ENCODE measurements at regions not wholly inside any gene's neighbourhood (a gene's known extent, or its start where the extent isn't known, plus 50 kb on each side); places are given as distances from the start of the nearest gene placed in this dataset.

DNA sequence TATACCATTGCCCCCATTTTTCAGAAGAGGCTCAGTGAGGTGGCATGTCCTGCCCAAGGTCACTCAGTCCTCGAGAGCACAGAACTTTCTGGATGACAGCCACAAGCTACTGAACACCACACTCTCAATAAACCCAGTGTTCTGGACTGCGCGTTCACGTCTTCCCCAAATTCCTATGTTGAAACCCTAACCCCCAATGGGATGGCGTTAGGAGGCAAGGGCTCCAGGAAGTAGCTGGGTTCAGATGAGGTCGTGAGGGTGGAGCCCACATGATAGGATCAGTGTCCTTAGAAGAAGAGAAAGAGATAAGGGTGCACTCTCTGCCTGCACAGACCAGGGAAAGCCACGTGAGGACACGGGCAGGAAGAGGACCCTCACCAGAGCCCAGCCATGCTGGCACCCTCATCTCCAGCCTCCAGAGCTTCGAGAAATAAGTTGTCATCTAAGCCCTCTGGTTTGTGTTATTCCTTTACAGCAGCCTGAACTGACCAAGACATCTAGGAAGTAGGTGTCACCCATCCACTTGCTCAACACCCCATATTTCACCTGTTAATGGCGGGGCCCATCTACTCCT, 324.0 kb downstream of the UACA start:
- no peaks in the 10 kb centered on the region for H3K36me3 ChIP-seq
- H3K27me3 ChIP-seq, result no peaks in the 10 kb centered on the region
- intact Hi-C loops (cut with DNase I; ENCODE audit: low total_unique reads) (no loop called here), in situ Hi-C loops (cut with MboI; ENCODE audit: low pct_ligation_motif_present in 1 of 4, low pct_unique_long_range_greater_than_20kb in 1 of 4, low sequenced_read_pairs in 3 of 4) (no loop called here)
- no peak for DNase-seq
- no peaks in the 10 kb centered on the region for H3K9me3 ChIP-seq
- no peak overlapping the region for H3K27ac ChIP-seq
- peaks cover 0 to 5% (median 0%) of the 10 kb centered on the region in 4 donors for H3K4me1 ChIP-seq
- TF ChIP-seq, protein P1, sequence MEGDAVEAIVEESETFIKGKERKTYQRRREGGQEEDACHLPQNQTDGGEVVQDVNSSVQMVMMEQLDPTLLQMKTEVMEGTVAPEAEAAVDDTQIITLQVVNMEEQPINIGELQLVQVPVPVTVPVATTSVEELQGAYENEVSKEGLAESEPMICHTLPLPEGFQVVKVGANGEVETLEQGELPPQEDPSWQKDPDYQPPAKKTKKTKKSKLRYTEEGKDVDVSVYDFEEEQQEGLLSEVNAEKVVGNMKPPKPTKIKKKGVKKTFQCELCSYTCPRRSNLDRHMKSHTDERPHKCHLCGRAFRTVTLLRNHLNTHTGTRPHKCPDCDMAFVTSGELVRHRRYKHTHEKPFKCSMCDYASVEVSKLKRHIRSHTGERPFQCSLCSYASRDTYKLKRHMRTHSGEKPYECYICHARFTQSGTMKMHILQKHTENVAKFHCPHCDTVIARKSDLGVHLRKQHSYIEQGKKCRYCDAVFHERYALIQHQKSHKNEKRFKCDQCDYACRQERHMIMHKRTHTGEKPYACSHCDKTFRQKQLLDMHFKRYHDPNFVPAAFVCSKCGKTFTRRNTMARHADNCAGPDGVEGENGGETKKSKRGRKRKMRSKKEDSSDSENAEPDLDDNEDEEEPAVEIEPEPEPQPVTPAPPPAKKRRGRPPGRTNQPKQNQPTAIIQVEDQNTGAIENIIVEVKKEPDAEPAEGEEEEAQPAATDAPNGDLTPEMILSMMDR (IDR thresholded peaks at IDR 0.05), result no peak
- TF ChIP-seq EP300 (IDR thresholded peaks at IDR 0.05; ENCODE audit: low read depth) (no peak), POLR2AphosphoS5 (IDR thresholded peaks at IDR 0.05) (no peak), POLR2A (IDR thresholded peaks at IDR 0.05) (no peak)
- WGBS, 2 donors (ENCODE audit: low coverage in 1 of 2), result 91% methylated on average over 10 of the region's 10 CpGs; no CpG with 5 or more reads in 1 of the 2 donors
- no peak overlapping the region for H3K4me3 ChIP-seq

DNA sequence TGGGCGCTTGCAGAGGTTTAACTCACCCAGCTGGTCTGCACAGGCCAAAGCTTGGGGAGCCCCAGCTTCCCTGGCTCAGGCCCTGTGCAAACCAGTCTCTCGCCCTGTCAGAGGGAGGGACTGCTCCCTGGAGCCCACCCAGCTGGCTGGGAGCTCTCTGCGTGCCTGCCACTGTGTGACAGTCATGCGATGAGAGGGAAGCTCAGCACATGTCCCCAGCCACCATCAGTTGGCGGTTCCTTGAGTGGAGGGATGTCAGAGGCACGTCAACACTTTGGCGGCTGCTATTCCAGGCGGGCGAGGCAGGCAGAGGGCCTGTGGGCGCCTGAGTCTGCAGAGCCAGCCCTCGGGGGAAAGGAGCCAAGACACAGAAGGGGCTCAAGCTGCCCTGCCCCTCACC, 324.6 kb downstream of the UACA start:
- H3K9me3 ChIP-seq, result no peaks in the 10 kb centered on the region
- intact Hi-C loops (cut with DNase I; ENCODE audit: low total_unique reads) (no loop called here), in situ Hi-C loops (cut with MboI; ENCODE audit: low pct_ligation_motif_present in 1 of 4, low pct_unique_long_range_greater_than_20kb in 1 of 4, low sequenced_read_pairs in 3 of 4) (no loop called here)

DNA sequence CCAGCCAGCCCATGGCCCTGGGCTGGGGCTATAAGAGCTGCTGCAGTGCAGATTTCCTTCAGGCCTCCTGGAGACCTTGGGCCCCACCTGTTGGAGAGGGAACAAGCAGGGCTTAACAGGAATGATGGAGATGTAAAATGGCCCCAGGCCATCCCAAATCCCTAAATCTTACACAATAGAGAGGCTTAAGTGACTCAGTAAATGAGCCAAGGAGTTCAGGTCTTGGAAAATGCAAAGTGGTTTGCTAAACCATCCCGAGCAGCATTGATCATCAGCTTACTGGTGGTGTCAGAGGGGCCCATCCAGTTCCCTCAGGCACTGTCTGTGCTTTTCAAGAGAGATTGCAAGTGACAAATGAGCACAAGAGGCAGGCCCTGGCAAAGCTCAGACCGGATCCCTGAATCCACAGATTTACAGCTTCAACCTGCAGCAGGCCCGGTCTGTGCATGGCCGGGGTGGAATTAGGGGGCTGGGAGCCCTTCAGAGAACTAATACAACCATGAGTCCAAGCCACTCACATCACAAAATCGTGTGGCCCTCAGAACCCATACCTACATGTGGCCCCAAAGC, 325.4 kb downstream of the UACA start:
- DNase-seq, result no peak
- in situ Hi-C loops (cut with MboI; ENCODE audit: low pct_ligation_motif_present in 1 of 4, low pct_unique_long_range_greater_than_20kb in 1 of 4, low sequenced_read_pairs in 3 of 4) (no loop called here), intact Hi-C loops (cut with DNase I; ENCODE audit: low total_unique reads) (no loop called here)
- H3K4me1 ChIP-seq, result peaks cover 0 to 5% (median 0%) of the 10 kb centered on the region in 4 donors
- H3K27ac ChIP-seq, result no peak overlapping the region
- H3K36me3 ChIP-seq, result no peaks in the 10 kb centered on the region
- 87% methylated on average over 5 of the region's 5 CpGs; no CpG with 5 or more reads in 1 of the 2 donors for WGBS, 2 donors (ENCODE audit: low coverage in 1 of 2)
- no peak overlapping the region for H3K4me3 ChIP-seq
- no peaks in the 10 kb centered on the region for H3K9me3 ChIP-seq
- no peaks in the 10 kb centered on the region for H3K27me3 ChIP-seq
- TF ChIP-seq POLR2AphosphoS5 (IDR thresholded peaks at IDR 0.05), result no peak
- TF ChIP-seq POLR2A (IDR thresholded peaks at IDR 0.05), result no peak
- no peak for TF ChIP-seq EP300 (IDR thresholded peaks at IDR 0.05; ENCODE audit: low read depth)
- TF ChIP-seq, protein P1 (IDR thresholded peaks at IDR 0.05), result no peak

More for the DNA sequence above, 324.6 kb downstream of the UACA start:
- WGBS, 2 donors (ENCODE audit: low coverage in 1 of 2), result 92% methylated on average over 11 of the region's 11 CpGs; no CpG with 5 or more reads in 1 of the 2 donors
- Histone ChIP-seq H3K4me1 (peaks cover 0 to 5% (median 0%) of the 10 kb centered on the region in 4 donors), H3K4me3 (no peak overlapping the region), H3K27ac (no peak overlapping the region), H3K36me3 (no peaks in the 10 kb centered on the region), H3K27me3 (no peaks in the 10 kb centered on the region)
- no peak for TF ChIP-seq EP300 (IDR thresholded peaks at IDR 0.05; ENCODE audit: low read depth)
- no peak for DNase-seq

DNA sequence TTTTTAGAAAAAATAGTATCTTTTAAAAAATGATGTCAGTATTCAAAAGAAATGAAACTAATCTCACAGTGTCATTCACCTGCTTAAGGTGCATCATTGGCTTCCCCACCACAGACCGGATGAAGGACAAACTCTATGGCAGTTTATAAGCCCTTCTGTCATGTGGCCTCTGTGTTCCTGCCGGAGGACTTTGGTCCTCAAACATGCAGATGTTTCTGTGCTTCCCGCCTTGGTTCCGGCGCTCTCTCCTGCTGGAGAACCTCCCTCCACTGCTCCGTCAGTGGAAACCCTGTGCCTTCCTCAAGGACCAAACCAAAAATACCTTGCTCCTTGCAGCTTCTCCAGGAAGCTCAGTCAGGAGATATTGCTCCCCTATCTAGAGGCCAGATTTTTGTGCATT, 326.3 kb downstream of the UACA start:
- Histone ChIP-seq H3K27me3 (no peaks in the 10 kb centered on the region), H3K4me1 (peaks cover 0 to 5% (median 0%) of the 10 kb centered on the region in 4 donors), H3K27ac (no peak overlapping the region), H3K4me3 (no peak overlapping the region), H3K9me3 (no peaks in the 10 kb centered on the region), H3K36me3 (no peaks in the 10 kb centered on the region)
- 58 to 75% methylated on average over 3 to 6 of the region's 6 CpGs for WGBS, 2 donors (ENCODE audit: low coverage in 1 of 2)
- in situ Hi-C loops (cut with MboI; ENCODE audit: low pct_ligation_motif_present in 1 of 4, low pct_unique_long_range_greater_than_20kb in 1 of 4, low sequenced_read_pairs in 3 of 4) (no loop called here), intact Hi-C loops (cut with DNase I; ENCODE audit: low total_unique reads) (no loop called here)
- no peak for DNase-seq
- no peak for TF ChIP-seq POLR2AphosphoS5 (IDR thresholded peaks at IDR 0.05)
- TF ChIP-seq, protein P1 (IDR thresholded peaks at IDR 0.05), result no peak
- TF ChIP-seq EP300 (IDR thresholded peaks at IDR 0.05; ENCODE audit: low read depth), result no peak
- no peak for TF ChIP-seq POLR2A (IDR thresholded peaks at IDR 0.05)

Measured in transverse colon (tissue), 4 donors.